ENCODE measurements at regions not wholly inside any gene's neighbourhood (a gene's known extent, or its start where the extent isn't known, plus 50 kb on each side); places are given as distances from the start of the nearest gene placed in this dataset.

DNA sequence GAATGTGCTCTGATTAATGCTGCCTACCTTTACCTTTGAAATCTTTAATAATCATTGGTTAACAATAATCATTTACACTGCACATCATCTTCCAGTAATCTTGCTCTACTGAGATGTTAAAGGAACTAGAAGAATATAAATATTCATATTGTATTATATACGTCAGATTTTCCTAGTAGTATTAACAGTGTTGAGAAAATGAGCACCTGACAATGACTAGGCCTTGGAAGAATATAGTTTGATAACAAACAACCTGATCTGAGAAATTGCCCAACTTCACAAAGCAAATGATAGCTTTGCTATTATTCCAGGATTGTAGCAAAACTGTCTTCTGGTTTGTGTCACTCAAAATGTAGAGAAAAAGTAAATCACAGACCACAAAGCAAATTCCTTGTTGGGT is 467.1 kb downstream of the NOVA1 start:
- TF ChIP-seq, protein P1, sequence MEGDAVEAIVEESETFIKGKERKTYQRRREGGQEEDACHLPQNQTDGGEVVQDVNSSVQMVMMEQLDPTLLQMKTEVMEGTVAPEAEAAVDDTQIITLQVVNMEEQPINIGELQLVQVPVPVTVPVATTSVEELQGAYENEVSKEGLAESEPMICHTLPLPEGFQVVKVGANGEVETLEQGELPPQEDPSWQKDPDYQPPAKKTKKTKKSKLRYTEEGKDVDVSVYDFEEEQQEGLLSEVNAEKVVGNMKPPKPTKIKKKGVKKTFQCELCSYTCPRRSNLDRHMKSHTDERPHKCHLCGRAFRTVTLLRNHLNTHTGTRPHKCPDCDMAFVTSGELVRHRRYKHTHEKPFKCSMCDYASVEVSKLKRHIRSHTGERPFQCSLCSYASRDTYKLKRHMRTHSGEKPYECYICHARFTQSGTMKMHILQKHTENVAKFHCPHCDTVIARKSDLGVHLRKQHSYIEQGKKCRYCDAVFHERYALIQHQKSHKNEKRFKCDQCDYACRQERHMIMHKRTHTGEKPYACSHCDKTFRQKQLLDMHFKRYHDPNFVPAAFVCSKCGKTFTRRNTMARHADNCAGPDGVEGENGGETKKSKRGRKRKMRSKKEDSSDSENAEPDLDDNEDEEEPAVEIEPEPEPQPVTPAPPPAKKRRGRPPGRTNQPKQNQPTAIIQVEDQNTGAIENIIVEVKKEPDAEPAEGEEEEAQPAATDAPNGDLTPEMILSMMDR (conservative IDR thresholded peaks at IDR 0.05 in 1 of 2, IDR thresholded peaks at IDR 0.05 in 1 of 2; ENCODE audit: extremely low read depth in 1 of 2, insufficient read depth in 1 of 2, low read depth in 1 of 2, low read length in 2 of 2): no peak
- TF ChIP-seq EZH2 (IDR thresholded peaks at IDR 0.05; ENCODE audit: borderline replicate concordance, low read length): no peak
